ENCODE measurements at regions not wholly inside any gene's neighbourhood (a gene's known extent, or its start where the extent isn't known, plus 50 kb on each side); places are given as distances from the start of the nearest gene placed in this dataset.

- peaks cover 1% of the 10 kb centered on the region for H3K9me3 Mint-ChIP-seq (ENCODE audit: insufficient read depth)
- no peak for DNase-seq
- H3K9me3 ChIP-seq (ENCODE audit: control extremely low read depth in 1 of 3, control insufficient read depth in 2 of 3, insufficient read depth in 1 of 3, low read length in 2 of 3): peaks cover 0 to 1% (median 0%) of the 10 kb centered on the region in 3 donors
- no peak for ATAC-seq (ENCODE audit: low read depth)
- WGBS (ENCODE audit: insufficient coverage): no CpG with 5 or more reads among the region's 3 CpGs
- H3K4me1 ChIP-seq (ENCODE audit: control insufficient read depth in 2 of 2, insufficient read depth in 2 of 2, low read length in 2 of 2): no peaks in the 10 kb centered on the region
- H3K4me3 ChIP-seq (ENCODE audit: control extremely low read depth in 1 of 5, extremely low read depth in 1 of 5, insufficient read depth in 1 of 5, low read depth in 2 of 5, low read length in 4 of 5): no peak overlapping the region
- H3K36me3 ChIP-seq (replicated peaks in 1 of 2; ENCODE audit: control extremely low read depth in 1 of 2, control insufficient read depth in 1 of 2, extremely low read depth in 1 of 2, insufficient read depth in 2 of 2, low read length in 1 of 2): no peaks in the 10 kb centered on the region
- no peak overlapping the region for H3K9ac ChIP-seq (ENCODE audit: low read length)
- H3K4me3 Mint-ChIP-seq: no peak overlapping the region
- ChIA-PET POLR2A (no interaction called here), CTCF (no interaction called here)
- H3K27ac Mint-ChIP-seq: no peak overlapping the region
- no peaks in the 10 kb centered on the region for H3K4me1 Mint-ChIP-seq
- H3K27me3 ChIP-seq (replicated peaks in 1 of 4; ENCODE audit: control extremely low read depth in 1 of 4, control insufficient read depth in 3 of 4, insufficient read depth in 4 of 4, low read length in 3 of 4): no peaks in the 10 kb centered on the region
- TF ChIP-seq EZH2 (IDR thresholded peaks at IDR 0.05; ENCODE audit: borderline replicate concordance, insufficient read depth, low read depth, low read length, poor library complexity, severe bottlenecking): no peak
- no peak for TF ChIP-seq CTCF (IDR thresholded peaks at IDR 0.05)
- H3K27ac ChIP-seq (ENCODE audit: low read length in 2 of 2): no peak overlapping the region
- no peak overlapping the region for H2AFZ ChIP-seq (ENCODE audit: insufficient read depth, low read depth, low read length, poor library complexity, severe bottlenecking)
- H3K27me3 Mint-ChIP-seq: no peaks in the 10 kb centered on the region
- no peaks in the 10 kb centered on the region for H3K79me2 ChIP-seq (ENCODE audit: control insufficient read depth, insufficient read depth, low read length)
- no peaks in the 10 kb centered on the region for H4K20me1 ChIP-seq (ENCODE audit: control insufficient read depth, insufficient read depth, low read length, poor library complexity, severe bottlenecking)
- H3K4me2 ChIP-seq (replicated peaks; ENCODE audit: low read depth, low read length, poor library complexity, severe bottlenecking): no peak overlapping the region
- intact Hi-C loops (cut with micrococcal nuclease): no loop called here
Observed at GRCh38 chr14:53401646-53402045, 248.5 kb upstream of the DDHD1 start.

- Histone ChIP-seq H3K4me2 (replicated peaks; ENCODE audit: low read depth, low read length, poor library complexity, severe bottlenecking) (no peak overlapping the region), H2AFZ (ENCODE audit: insufficient read depth, low read depth, low read length, poor library complexity, severe bottlenecking) (no peak overlapping the region), H3K36me3 (replicated peaks in 1 of 2; ENCODE audit: control extremely low read depth in 1 of 2, control insufficient read depth in 1 of 2, extremely low read depth in 1 of 2, insufficient read depth in 2 of 2, low read length in 1 of 2) (no peaks in the 10 kb centered on the region), H3K27me3 (replicated peaks in 1 of 4; ENCODE audit: control extremely low read depth in 1 of 4, control insufficient read depth in 3 of 4, insufficient read depth in 4 of 4, low read length in 3 of 4) (no peaks in the 10 kb centered on the region), H4K20me1 (ENCODE audit: control insufficient read depth, insufficient read depth, low read length, poor library complexity, severe bottlenecking) (no peaks in the 10 kb centered on the region), H3K9ac (ENCODE audit: low read length) (no peak overlapping the region), H3K4me1 (ENCODE audit: control insufficient read depth in 2 of 2, insufficient read depth in 2 of 2, low read length in 2 of 2) (no peaks in the 10 kb centered on the region), H3K79me2 (ENCODE audit: control insufficient read depth, insufficient read depth, low read length) (no peaks in the 10 kb centered on the region), H3K4me3 (ENCODE audit: control extremely low read depth in 1 of 5, extremely low read depth in 1 of 5, insufficient read depth in 1 of 5, low read depth in 2 of 5, low read length in 4 of 5) (no peak overlapping the region), H3K9me3 (ENCODE audit: control extremely low read depth in 1 of 3, control insufficient read depth in 2 of 3, insufficient read depth in 1 of 3, low read length in 2 of 3) (peaks cover 1 to 11% (median 2%) of the 10 kb centered on the region in 3 donors), H3K27ac (ENCODE audit: low read length in 2 of 2) (no peak overlapping the region)
- 89% methylated on average over 3 of the region's 7 CpGs for WGBS (ENCODE audit: insufficient coverage)
- Mint-ChIP-seq H3K9me3 (ENCODE audit: insufficient read depth) (peaks cover 5% of the 10 kb centered on the region), H3K27me3 (no peaks in the 10 kb centered on the region), H3K4me3 (no peak overlapping the region), H3K27ac (no peak overlapping the region), H3K4me1 (no peaks in the 10 kb centered on the region)
- DNase-seq (no peak), ATAC-seq (ENCODE audit: low read depth) (no peak)
- intact Hi-C loops (cut with micrococcal nuclease): no loop called here
- TF ChIP-seq EZH2 (IDR thresholded peaks at IDR 0.05; ENCODE audit: borderline replicate concordance, insufficient read depth, low read depth, low read length, poor library complexity, severe bottlenecking) (no peak), CTCF (IDR thresholded peaks at IDR 0.05) (no peak)
- ChIA-PET POLR2A (no interaction called here), CTCF (interaction anchor here (1.0 kb wide), 1 partner anchor 10 kb away, joined by 4 read pairs; no protein-coding TSS in a partner anchor)
Observed at GRCh38 chr14:53399057-53399456, 245.9 kb upstream of the DDHD1 start.

Data from B cell (primary cell).